8988T (cell line): ENCODE measurements at regions not wholly inside any gene's neighbourhood (a gene's known extent, or its start where the extent isn't known, plus 50 kb on each side); places are given as distances from the start of the nearest gene placed in this dataset.
A peak's percentile ranks its signal among the peaks of the same experiment; 100 is the strongest.

Source experiments
- DNase-seq: peaks from one replicate; pipeline ENCODE4 v3.0.0; 2011

DNA sequence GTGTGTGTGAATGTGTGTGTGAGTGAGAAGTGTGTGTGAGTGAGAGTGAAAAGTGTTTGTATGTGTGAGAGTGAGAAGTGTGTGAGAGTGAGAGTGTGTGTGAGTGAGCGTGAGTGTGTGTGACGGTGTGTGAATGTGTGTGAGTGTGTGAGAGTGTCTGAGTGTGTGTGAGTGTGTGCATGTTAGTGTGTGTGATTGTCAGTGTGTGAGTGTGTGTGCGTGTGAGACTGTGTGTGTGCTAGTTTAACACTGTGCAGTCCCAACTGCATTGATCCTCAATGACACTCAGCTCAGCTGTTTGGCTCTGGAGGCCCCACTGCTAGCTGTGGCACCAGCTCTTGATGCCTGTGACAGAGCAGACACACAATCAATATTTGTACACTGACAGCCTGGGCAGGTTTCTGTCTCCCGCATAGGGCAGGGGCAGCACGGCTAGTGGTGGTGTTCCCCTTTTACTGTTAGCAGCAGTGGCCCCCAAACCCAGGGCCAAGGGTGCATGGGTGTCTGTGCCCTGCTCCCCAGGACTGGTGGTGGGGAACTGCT lies 135.0 kb downstream of the INHBB start:
- DNase-seq = no peak

DNA sequence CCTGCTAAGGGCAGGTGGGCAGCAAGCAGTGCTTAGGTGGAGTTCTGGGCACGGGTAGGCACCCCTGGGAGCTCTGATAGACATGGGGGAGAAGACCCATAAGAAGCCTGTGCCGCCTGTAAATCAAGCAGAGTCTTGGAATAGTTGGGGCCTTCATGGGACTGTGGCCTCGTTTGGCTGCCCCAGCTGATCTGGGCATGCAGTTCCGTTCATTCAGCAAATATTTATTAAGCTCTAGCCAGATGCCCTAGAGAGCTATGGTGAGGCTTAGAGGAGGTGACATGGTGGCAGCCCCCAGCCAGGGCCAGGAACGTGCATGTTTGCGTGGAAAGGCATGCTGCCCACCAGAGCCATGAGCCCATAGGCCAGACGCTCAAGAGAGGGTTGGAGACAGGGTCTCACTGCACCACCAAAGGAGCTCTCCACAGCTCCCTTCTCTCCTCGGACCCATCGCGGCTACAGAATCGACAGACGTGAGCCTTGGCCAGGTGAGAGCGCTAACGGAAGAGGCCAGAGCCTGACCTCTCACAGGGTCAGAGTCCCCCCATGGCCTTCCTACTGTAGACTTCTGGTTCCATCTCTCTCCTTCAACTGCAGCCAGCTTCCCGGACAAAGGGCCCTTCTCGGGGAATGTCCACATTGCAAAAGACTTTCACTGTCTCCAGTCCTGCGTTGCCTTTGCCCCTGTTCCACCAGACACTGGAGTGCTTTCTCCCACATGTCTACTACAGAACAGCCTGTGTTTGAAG lies 135.7 kb downstream of the INHBB start:
- no peak for DNase-seq

GRCh38 chr2:120482334-120482733 lies 136.4 kb downstream of the INHBB start:
- DNase-seq = no peak

DNA sequence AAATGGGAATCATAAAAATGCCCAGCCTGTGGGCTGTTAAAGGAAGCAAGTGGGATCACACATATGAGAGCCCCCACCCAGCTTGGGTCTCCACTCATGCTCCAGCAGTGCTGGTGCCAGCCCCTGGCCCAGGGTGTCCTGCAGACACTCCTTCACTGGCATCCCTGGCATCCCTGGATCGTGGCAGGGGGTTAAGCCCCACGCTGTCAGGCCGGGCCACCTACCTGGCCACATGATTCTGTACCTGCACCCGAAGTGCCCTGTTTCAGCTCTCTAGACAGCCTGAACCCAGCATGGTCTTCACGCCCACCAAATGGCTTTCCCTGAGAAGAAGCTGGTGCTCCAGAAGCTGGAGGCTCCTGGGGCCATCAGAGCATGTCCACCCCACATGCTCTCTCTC lies 137.4 kb downstream of the INHBB start:
- no peak for DNase-seq

DNA sequence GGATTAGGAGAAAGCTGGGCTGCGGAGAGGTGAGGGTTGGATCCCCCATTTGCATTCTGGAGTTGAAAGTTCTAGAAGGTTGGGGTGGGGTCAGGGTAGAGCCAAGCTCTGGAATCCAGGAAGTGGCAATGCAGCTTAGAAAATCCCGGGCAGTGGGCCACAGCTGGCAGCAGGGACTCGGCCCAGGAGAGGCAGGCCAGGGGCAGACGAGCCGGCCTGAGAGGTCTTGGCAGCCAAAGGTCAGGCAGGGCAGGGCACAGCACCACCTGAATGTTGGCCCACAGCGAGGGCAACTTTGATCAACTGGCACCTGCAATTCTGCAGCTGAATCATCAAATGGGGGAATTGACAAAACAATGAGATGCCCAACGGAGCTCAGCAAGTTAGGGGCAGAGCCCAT lies 139.2 kb downstream of the INHBB start:
- DNase-seq = no peak

DNA sequence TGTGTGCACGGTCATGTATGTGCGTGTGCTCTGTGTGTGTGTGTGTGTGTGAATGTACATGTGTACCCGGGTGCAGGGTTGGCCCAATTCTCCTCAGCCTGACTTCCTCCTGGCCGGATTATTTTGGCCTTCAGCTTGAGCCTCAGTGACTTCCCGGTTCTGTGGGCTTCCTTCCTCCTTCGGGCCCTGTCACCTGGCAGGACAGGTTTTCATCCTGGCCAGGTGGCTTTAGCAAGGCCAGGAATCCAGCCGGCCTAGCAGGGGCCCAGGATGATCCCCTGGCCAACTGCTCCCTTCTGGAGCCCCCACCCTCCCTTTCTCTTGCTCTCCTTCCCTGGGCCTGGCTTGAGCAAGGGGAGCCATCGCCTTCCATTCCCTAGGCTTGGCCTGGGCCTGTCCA lies 140.5 kb downstream of the INHBB start:
- DNase-seq = no peak

GRCh38 chr2:120486946-120487345 lies 141.0 kb downstream of the INHBB start:
- DNase-seq = peak; percentile 83

- no peak for DNase-seq
Observed at GRCh38 chr2:120488531-120488930, 142.6 kb downstream of the INHBB start.

DNA sequence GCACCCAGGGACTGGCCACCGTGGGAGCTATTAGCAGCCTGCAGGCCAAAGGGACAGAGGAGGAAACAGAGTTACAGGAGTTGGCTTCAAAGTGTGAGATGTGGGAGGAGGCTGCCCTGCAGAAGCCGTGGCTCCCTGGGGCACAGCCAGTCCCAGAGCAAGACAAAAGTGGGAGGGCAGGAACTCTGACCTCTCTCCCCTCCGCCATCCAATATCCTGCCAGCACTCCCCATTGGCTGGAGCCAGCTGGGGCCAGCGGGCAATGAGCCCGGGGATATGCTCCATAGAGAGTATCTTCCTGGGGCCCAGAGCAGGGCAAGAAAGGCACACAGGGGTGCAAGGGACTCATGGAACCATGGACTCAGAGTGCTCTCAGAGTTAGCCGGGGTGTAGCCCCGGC lies 143.1 kb downstream of the INHBB start:
- DNase-seq = no peak

DNA sequence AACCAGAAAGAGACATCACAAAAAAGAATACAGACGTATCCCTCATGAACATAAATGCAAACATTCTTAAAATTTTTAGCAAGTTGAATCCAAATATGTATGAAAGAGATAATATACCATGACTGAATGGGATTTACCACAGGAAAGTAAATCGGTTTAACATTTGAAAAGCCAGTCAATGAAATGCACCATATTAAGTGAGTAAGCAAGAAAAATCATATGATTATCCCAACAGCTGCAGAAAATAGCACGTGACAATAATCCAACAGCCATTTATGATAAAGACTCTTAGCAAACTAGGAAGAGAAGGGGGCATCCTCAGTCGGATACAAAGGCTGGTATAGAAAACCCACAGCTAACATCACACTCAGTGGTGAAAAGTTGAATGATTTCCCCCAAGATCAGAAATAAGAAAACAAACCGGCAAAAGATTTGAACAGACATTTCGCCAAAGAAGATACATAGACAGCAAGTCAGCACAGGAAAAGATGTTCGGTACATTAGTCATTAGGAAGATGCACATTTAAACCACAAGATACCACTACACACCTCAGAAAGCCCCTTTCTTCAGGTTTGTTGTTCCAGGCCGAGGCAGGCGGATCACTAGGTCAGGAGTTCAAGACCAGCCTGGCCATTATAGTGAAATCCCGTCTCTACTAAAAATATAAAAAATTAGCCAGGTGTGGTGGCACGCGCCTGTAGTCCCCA lies 144.3 kb downstream of the INHBB start:
- DNase-seq = no peak

GRCh38 chr2:120491111-120491625 lies 145.2 kb downstream of the INHBB start:
- no peak for DNase-seq

GRCh38 chr2:120493231-120493630 lies 147.3 kb downstream of the INHBB start:
- no peak for DNase-seq

GRCh38 chr2:120494446-120494845 lies 148.5 kb downstream of the INHBB start:
- no peak for DNase-seq

DNA sequence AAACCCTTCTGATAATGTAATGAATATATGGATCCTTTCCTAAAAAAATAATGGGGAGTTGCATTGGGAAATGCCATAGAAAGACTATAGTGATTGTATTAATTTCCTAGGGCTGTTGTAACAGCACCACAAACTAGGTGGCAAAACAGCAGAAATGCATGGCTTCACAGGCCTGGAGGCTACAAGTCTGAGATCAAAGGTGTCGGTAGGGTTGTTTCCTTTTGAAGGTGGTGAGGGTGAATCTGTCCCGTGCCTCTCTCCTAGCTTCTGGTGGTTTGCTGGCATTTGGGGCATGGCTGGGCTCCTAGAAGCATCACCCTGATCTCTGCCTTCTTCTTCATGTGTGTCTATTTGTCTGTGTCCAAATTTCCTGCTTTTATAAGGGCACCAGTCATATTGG lies 149.7 kb downstream of the INHBB start:
- DNase-seq = no peak

GRCh38 chr2:120496235-120496634 lies 150.3 kb downstream of the INHBB start:
- no peak for DNase-seq

DNA sequence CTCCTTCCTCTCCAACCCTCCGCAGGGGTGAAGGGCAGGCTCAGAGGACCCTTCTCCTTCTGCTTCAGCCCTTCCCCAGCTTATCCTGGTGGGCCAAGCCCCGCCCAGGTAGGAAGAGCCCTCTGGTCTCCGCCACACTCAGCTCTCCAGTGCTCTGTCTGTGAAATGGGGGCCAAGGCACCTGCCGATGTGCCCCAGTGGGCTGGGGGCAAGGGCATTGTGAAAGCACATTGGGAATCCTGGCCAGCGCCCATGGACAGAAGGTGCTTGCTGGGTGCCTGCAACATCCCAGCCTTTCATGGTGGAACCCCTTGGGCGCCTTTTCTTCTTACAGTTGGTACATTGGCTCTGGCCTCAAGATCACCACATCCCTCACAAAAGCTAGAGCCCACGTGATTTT lies 150.8 kb downstream of the INHBB start:
- no peak for DNase-seq

DNA sequence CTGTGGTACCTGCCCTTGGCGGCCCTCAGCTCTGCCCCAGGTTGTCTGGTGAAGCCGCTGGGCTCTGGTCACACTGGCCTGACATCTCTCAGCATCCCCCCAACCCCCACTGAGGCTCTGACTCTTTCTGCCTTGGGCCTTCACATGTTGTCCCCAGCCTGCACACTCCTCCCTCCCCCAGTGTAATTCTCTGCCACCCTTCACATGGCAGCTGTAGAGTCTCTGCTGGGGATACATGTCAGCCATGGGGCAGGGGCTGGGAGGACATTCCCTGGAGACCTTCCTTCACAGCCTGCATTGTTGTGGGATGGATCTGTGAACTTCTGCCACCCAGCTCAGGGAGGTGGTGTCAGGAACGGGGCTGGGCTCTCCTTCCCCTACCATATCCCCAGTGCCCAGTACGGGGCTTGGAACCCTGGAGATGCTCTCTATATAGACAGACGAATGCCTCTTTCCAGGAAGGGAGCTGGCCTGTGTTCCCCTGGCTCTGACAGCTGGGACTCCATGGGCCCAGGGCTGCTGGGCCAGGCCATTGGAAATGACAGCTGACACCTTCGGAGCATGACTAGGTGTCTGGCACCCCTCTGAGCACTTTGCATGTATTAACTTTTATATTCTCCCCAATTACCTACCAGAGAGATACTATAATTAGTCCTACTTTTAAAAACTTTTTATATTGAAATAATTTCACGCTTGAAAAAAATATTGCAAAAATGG lies 151.5 kb downstream of the INHBB start:
- DNase-seq = no peak

GRCh38 chr2:120498121-120498520 lies 152.2 kb downstream of the INHBB start:
- DNase-seq = no peak

DNA sequence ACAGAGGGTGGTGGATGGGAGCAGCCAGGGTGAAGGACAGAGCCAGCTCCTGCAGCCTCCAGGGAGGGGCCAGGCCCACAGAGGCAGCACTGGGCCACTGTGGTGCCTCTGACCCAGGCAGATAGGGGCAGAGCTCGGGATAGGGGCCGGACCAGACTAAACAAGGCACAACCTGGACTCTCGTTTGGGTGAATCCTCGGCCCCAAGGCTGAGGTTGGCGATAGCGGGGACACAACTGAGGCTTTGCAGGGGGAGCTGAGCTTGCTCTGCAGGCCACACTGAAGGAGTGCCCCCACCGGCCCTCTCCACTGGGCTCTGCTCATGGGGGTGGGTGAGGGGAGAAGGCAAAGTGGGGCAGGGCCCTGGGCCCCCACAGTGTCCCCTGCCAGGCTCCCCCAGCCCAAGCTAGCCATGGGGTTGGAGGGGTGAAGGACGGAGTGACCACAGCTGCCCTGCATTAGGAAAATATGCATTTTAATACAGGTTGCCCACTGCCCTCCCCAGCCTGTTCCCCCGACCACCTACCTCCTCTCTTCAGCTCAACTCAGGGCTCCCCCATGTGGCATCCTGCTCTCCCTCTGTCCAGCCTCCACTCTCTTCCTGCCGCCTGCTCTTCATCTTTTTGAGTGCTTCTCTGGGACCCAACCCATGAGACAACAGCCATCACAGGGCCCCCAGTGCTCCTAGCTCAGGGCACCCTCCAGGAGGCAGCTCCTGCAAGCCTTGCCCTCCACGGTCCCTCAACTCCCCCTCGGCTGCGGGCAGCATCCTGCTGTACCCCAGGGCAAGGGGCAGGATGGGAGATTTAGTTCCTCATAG lies 152.8 kb downstream of the INHBB start:
- DNase-seq = no peak

DNA sequence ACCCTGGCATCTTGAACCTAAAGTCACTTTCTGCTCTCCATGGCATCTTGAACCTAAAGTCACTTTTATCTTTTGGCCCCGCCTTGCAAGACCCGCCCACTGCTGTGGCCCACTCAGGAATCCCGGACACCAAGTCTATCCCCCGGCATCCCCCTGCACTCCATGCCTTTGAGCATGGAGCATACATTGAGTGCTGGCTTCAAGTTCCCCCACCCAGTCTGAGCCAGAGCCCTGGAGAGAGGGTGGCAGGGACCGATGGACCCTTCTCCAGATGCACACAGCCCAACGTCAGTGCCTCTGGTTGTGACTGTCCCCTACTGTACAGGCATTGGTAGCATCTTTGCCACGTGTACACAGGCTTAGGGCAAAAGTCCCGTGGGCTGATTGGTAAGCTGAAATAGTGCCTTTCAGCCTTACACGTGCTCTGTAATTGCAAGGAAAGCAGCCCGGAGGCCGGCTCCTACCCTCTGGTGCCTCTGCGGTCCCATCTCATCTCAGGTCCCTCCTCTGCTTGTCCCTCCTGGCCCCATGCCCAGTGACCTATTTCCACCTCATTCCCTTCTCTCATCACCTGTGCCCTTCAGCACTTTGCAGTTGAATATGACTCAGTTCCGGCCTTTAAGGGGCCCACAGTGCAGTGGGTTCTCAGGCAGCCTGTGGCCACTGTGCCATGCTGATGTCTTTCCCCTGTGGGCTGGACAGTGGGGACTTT lies 154.0 kb downstream of the INHBB start:
- no peak for DNase-seq

DNA sequence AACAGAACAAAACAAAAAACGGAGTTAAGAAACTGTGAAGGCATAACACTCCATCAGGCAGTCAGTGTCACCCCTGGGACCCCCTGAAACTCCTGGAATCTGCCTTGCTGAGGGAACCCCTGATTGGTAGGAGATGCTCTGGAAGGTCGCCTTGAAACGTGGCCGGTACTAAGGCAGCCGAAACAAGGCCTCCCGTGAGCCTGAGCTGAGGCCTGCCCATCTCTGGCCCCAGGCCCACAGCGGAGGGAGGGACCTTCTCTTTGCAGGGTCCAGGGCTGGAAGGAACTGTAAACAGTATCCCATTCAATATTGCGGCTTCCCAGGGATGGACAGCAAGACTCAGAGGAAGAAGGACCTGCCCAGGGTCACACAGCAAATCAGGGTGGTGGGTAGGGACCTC lies 155.7 kb downstream of the INHBB start:
- DNase-seq = no peak

GRCh38 chr2:120502357-120502756 lies 156.4 kb downstream of the INHBB start:
- DNase-seq = no peak
